ENCODE measurements at regions not wholly inside any gene's neighbourhood (a gene's known extent, or its start where the extent isn't known, plus 50 kb on each side); places are given as distances from the start of the nearest gene placed in this dataset.

DNA sequence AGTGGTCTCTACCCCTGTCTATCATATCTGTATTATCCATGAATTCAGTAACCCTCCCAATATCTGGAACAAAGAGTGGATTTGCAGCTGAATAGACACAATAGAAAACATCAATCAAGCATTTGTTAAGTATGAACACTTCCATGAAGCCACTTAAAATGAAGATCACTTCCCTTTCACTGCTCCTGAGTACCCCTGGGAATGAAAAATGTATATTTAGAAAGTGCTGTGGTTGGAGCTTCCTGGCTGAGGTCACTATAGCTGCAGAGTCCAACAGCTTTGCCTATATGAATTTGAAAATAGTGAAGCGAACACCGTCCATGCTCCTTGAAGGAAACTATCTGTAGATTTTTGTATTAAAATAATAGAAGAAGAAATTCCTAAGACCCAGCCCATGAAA, 227.0 kb downstream of the DTHD1 start:
- TF ChIP-seq, protein P1, sequence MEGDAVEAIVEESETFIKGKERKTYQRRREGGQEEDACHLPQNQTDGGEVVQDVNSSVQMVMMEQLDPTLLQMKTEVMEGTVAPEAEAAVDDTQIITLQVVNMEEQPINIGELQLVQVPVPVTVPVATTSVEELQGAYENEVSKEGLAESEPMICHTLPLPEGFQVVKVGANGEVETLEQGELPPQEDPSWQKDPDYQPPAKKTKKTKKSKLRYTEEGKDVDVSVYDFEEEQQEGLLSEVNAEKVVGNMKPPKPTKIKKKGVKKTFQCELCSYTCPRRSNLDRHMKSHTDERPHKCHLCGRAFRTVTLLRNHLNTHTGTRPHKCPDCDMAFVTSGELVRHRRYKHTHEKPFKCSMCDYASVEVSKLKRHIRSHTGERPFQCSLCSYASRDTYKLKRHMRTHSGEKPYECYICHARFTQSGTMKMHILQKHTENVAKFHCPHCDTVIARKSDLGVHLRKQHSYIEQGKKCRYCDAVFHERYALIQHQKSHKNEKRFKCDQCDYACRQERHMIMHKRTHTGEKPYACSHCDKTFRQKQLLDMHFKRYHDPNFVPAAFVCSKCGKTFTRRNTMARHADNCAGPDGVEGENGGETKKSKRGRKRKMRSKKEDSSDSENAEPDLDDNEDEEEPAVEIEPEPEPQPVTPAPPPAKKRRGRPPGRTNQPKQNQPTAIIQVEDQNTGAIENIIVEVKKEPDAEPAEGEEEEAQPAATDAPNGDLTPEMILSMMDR (IDR thresholded peaks at IDR 0.05), result no peak
- H3K27ac ChIP-seq (ENCODE audit: low read depth in 1 of 2, low read length in 2 of 2), result no peak overlapping the region
- no peaks in the 10 kb centered on the region for H3K4me1 Mint-ChIP-seq (ENCODE audit: low read depth)
- DNase-seq (no peak), ATAC-seq (ENCODE audit: poor library complexity) (no peak)
- H3K36me3 ChIP-seq (ENCODE audit: insufficient read depth, low read length), result no peaks in the 10 kb centered on the region
- POLR2A ChIA-PET, result no interaction called here
- H3K36me3 Mint-ChIP-seq (ENCODE audit: low read depth), result no peaks in the 10 kb centered on the region
- no peak overlapping the region for H3K4me3 ChIP-seq (ENCODE audit: low read length)
- intact Hi-C loops (cut with DNase I, micrococcal nuclease), result no loop called here
- H3K27me3 Mint-ChIP-seq, result peaks cover 6% of the 10 kb centered on the region
- no peaks in the 10 kb centered on the region for H3K27me3 ChIP-seq (ENCODE audit: control insufficient read depth in 1 of 2, insufficient read depth in 2 of 2, low read length in 2 of 2)
- H3K9me3 Mint-ChIP-seq, result no peaks in the 10 kb centered on the region
- no peak overlapping the region for H3K27ac Mint-ChIP-seq
- H3K4me1 ChIP-seq (ENCODE audit: insufficient read depth, low read length), result no peaks in the 10 kb centered on the region
- H3K4me3 Mint-ChIP-seq, result no peak overlapping the region
- CTCF ChIA-PET, result no interaction called here
- no peaks in the 10 kb centered on the region for H3K9me3 ChIP-seq (ENCODE audit: control insufficient read depth in 1 of 2, insufficient read depth in 1 of 2, low read length in 2 of 2)

GRCh38 chr4:36509845-36510244, 228.4 kb downstream of the DTHD1 start:
- Mint-ChIP-seq H3K27ac (no peak overlapping the region), H3K4me1 (ENCODE audit: low read depth) (no peaks in the 10 kb centered on the region), H3K27me3 (peaks cover 14% of the 10 kb centered on the region), H3K4me3 (no peak overlapping the region), H3K36me3 (ENCODE audit: low read depth) (no peaks in the 10 kb centered on the region), H3K9me3 (no peaks in the 10 kb centered on the region)
- intact Hi-C loops (cut with DNase I, micrococcal nuclease), result no loop called here
- Histone ChIP-seq H3K4me3 (ENCODE audit: low read length) (no peak overlapping the region), H3K36me3 (ENCODE audit: insufficient read depth, low read length) (no peaks in the 10 kb centered on the region), H3K9me3 (ENCODE audit: control insufficient read depth in 1 of 2, insufficient read depth in 1 of 2, low read length in 2 of 2) (no peaks in the 10 kb centered on the region), H3K27me3 (ENCODE audit: control insufficient read depth in 1 of 2, insufficient read depth in 2 of 2, low read length in 2 of 2) (no peaks in the 10 kb centered on the region), H3K27ac (ENCODE audit: low read depth in 1 of 2, low read length in 2 of 2) (no peak overlapping the region), H3K4me1 (ENCODE audit: insufficient read depth, low read length) (no peaks in the 10 kb centered on the region)
- ChIA-PET CTCF (no interaction called here), POLR2A (no interaction called here)
- TF ChIP-seq, protein P1 (IDR thresholded peaks at IDR 0.05), result no peak
- no peak for ATAC-seq (ENCODE audit: poor library complexity)
- no peak for DNase-seq

DNA sequence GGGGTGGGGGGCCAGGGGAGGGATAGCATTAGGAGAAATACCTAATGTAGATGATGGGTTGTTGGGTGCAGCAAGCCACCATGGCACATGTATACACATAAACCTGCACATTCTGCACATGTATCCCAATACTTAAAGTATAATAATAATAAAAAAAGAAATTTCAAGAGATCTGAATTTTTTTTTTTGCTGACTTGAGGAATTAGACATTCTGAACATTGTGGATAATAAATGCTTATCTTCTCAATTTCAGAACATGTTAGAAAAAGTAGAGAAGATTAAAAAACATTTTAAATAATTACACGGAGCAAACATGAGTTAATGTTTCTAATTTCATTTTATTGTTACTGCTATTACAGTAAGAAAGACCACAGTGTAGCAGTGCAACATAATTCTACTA, 230.4 kb downstream of the DTHD1 start:
- POLR2A ChIA-PET, result no interaction called here
- intact Hi-C loops (cut with DNase I, micrococcal nuclease), result no loop called here
- H3K9me3 Mint-ChIP-seq, result no peaks in the 10 kb centered on the region
- CTCF ChIA-PET, result no interaction called here
- ATAC-seq (ENCODE audit: poor library complexity) (no peak), DNase-seq (no peak)
- H3K4me3 Mint-ChIP-seq, result no peak overlapping the region
- H3K4me1 ChIP-seq (ENCODE audit: insufficient read depth, low read length), result no peaks in the 10 kb centered on the region
- H3K27me3 ChIP-seq (ENCODE audit: control insufficient read depth in 1 of 2, insufficient read depth in 2 of 2, low read length in 2 of 2), result no peaks in the 10 kb centered on the region
- TF ChIP-seq, protein P1 (IDR thresholded peaks at IDR 0.05), result no peak
- no peaks in the 10 kb centered on the region for H3K36me3 ChIP-seq (ENCODE audit: insufficient read depth, low read length)
- no peaks in the 10 kb centered on the region for H3K9me3 ChIP-seq (ENCODE audit: control insufficient read depth in 1 of 2, insufficient read depth in 1 of 2, low read length in 2 of 2)
- H3K27ac ChIP-seq (ENCODE audit: low read depth in 1 of 2, low read length in 2 of 2), result no peak overlapping the region
- no peak overlapping the region for H3K27ac Mint-ChIP-seq
- no peak overlapping the region for H3K4me3 ChIP-seq (ENCODE audit: low read length)
- H3K4me1 Mint-ChIP-seq (ENCODE audit: low read depth), result no peaks in the 10 kb centered on the region
- no peaks in the 10 kb centered on the region for H3K36me3 Mint-ChIP-seq (ENCODE audit: low read depth)
- H3K27me3 Mint-ChIP-seq, result peaks cover 14% of the 10 kb centered on the region

Measured in CD4-positive, alpha-beta T cell (primary cell).